ENCODE measurements at regions not wholly inside any gene's neighbourhood (a gene's known extent, or its start where the extent isn't known, plus 50 kb on each side); places are given as distances from the start of the nearest gene placed in this dataset.

- no peaks in the 10 kb centered on the region for H3K4me1 ChIP-seq (ENCODE audit: low read length)
- no peaks in the 10 kb centered on the region for H3K36me3 ChIP-seq (replicated peaks; ENCODE audit: low read depth, low read length)
- no peak for TF ChIP-seq CTCF (IDR thresholded peaks at IDR 0.05; ENCODE audit: low read depth, low read length)
- TF ChIP-seq EZH2phosphoT487 (IDR thresholded peaks at IDR 0.05; ENCODE audit: low read depth): no peak
- H3K9me3 ChIP-seq (ENCODE audit: insufficient read depth, low read length): no peaks in the 10 kb centered on the region
- H3K79me2 ChIP-seq (ENCODE audit: low read length): no peaks in the 10 kb centered on the region
- H3K9ac ChIP-seq (ENCODE audit: low read length): no peak overlapping the region
- H3K4me3 ChIP-seq (ENCODE audit: low read length): no peak overlapping the region
- H3K27ac ChIP-seq (ENCODE audit: low read length): no peak overlapping the region
- H3K27me3 ChIP-seq (ENCODE audit: low read depth, low read length): no peaks in the 10 kb centered on the region
- no peak overlapping the region for H2AFZ ChIP-seq (ENCODE audit: low read depth, low read length)
- H4K20me1 ChIP-seq (ENCODE audit: insufficient read depth, low read length): no peaks in the 10 kb centered on the region
- H3K4me2 ChIP-seq (ENCODE audit: low read length): no peak overlapping the region
These were observed 373.3 kb downstream of the CHSY3 start for GRCh38 chr5:130277522-130277921.

- Histone ChIP-seq H3K4me3 (ENCODE audit: low read length) (no peak overlapping the region), H3K27me3 (ENCODE audit: low read depth, low read length) (no peaks in the 10 kb centered on the region), H4K20me1 (ENCODE audit: insufficient read depth, low read length) (no peaks in the 10 kb centered on the region), H3K4me2 (ENCODE audit: low read length) (no peak overlapping the region), H2AFZ (ENCODE audit: low read depth, low read length) (no peak overlapping the region), H3K9me3 (ENCODE audit: insufficient read depth, low read length) (no peaks in the 10 kb centered on the region), H3K9ac (ENCODE audit: low read length) (no peak overlapping the region), H3K27ac (ENCODE audit: low read length) (no peak overlapping the region), H3K79me2 (ENCODE audit: low read length) (no peaks in the 10 kb centered on the region), H3K36me3 (replicated peaks; ENCODE audit: low read depth, low read length) (no peaks in the 10 kb centered on the region), H3K4me1 (ENCODE audit: low read length) (no peaks in the 10 kb centered on the region)
- no peak for TF ChIP-seq CTCF (IDR thresholded peaks at IDR 0.05; ENCODE audit: low read depth, low read length)
These were observed 372.7 kb downstream of the CHSY3 start for GRCh38 chr5:130277002-130277401.

GRCh38 chr5:130272837-130273236, 368.6 kb downstream of the CHSY3 start:
- no peak for TF ChIP-seq EZH2phosphoT487 (IDR thresholded peaks at IDR 0.05; ENCODE audit: low read depth)
- TF ChIP-seq CTCF (IDR thresholded peaks at IDR 0.05; ENCODE audit: low read depth, low read length): no peak
- no peak overlapping the region for H2AFZ ChIP-seq (ENCODE audit: low read depth, low read length)
- no peak overlapping the region for H3K4me2 ChIP-seq (ENCODE audit: low read length)
- no peaks in the 10 kb centered on the region for H3K27me3 ChIP-seq (ENCODE audit: low read depth, low read length)
- no peak overlapping the region for H3K4me3 ChIP-seq (ENCODE audit: low read length)
- H3K4me1 ChIP-seq (ENCODE audit: low read length): peaks cover 6% of the 10 kb centered on the region; the same call in 1 of the 2 replicates
- H4K20me1 ChIP-seq (ENCODE audit: insufficient read depth, low read length): no peaks in the 10 kb centered on the region
- H3K9ac ChIP-seq (ENCODE audit: low read length): no peak overlapping the region
- H3K36me3 ChIP-seq (replicated peaks; ENCODE audit: low read depth, low read length): no peaks in the 10 kb centered on the region
- H3K27ac ChIP-seq (ENCODE audit: low read length): no peak overlapping the region
- no peaks in the 10 kb centered on the region for H3K9me3 ChIP-seq (ENCODE audit: insufficient read depth, low read length)
- no peaks in the 10 kb centered on the region for H3K79me2 ChIP-seq (ENCODE audit: low read length)

GRCh38 chr5:130270786-130271185, 366.5 kb downstream of the CHSY3 start:
- H4K20me1 ChIP-seq (ENCODE audit: insufficient read depth, low read length): no peaks in the 10 kb centered on the region
- no peak overlapping the region for H3K27ac ChIP-seq (ENCODE audit: low read length)
- H3K4me3 ChIP-seq (ENCODE audit: low read length): no peak overlapping the region
- H3K79me2 ChIP-seq (ENCODE audit: low read length): no peaks in the 10 kb centered on the region
- H3K27me3 ChIP-seq (ENCODE audit: low read depth, low read length): no peaks in the 10 kb centered on the region
- peaks cover 6% of the 10 kb centered on the region; the same call in 1 of the 2 replicates for H3K4me1 ChIP-seq (ENCODE audit: low read length)
- no peak overlapping the region for H3K4me2 ChIP-seq (ENCODE audit: low read length)
- no peak overlapping the region for H2AFZ ChIP-seq (ENCODE audit: low read depth, low read length)
- H3K36me3 ChIP-seq (replicated peaks; ENCODE audit: low read depth, low read length): no peaks in the 10 kb centered on the region
- no peaks in the 10 kb centered on the region for H3K9me3 ChIP-seq (ENCODE audit: insufficient read depth, low read length)
- no peak overlapping the region for H3K9ac ChIP-seq (ENCODE audit: low read length)
- no peak for TF ChIP-seq EZH2phosphoT487 (IDR thresholded peaks at IDR 0.05; ENCODE audit: low read depth)
- no peak for TF ChIP-seq CTCF (IDR thresholded peaks at IDR 0.05; ENCODE audit: low read depth, low read length)
